ENCODE measurements at regions not wholly inside any gene's neighbourhood (a gene's known extent, or its start where the extent isn't known, plus 50 kb on each side); places are given as distances from the start of the nearest gene placed in this dataset.

- intact Hi-C loops (cut with DNase I; ENCODE audit: low total_unique reads): no loop called here
- in situ Hi-C loops (cut with MboI; ENCODE audit: low sequenced_read_pairs in 4 of 4): no loop called here
- H3K36me3 ChIP-seq: no peaks in the 10 kb centered on the region
- TF ChIP-seq POLR2A (IDR thresholded peaks at IDR 0.05) (no peak), CTCF (IDR thresholded peaks at IDR 0.05 in 4 of 5, conservative IDR thresholded peaks at IDR 0.05 in 1 of 5) (no peak)
- DNase-seq: no peak
- no peak overlapping the region for H3K4me3 ChIP-seq
- no peaks in the 10 kb centered on the region for H3K9me3 ChIP-seq
- no peaks in the 10 kb centered on the region for H3K4me1 ChIP-seq
- H3K27ac ChIP-seq: no peak overlapping the region
- ATAC-seq: no peak
- no peaks in the 10 kb centered on the region for H3K27me3 ChIP-seq
Measured at GRCh38 chr5:21603796-21604195, 1249.3 kb downstream of the CDH12 start.

- Histone ChIP-seq H3K27me3 (no peaks in the 10 kb centered on the region), H3K36me3 (no peaks in the 10 kb centered on the region), H3K4me1 (no peaks in the 10 kb centered on the region), H3K27ac (no peak overlapping the region), H3K4me3 (no peak overlapping the region), H3K9me3 (no peaks in the 10 kb centered on the region)
- ATAC-seq (no peak), DNase-seq (no peak)
- TF ChIP-seq CTCF (IDR thresholded peaks at IDR 0.05 in 4 of 5, conservative IDR thresholded peaks at IDR 0.05 in 1 of 5): no peak
- no peak for TF ChIP-seq POLR2A (IDR thresholded peaks at IDR 0.05)
- in situ Hi-C loops (cut with MboI; ENCODE audit: low sequenced_read_pairs in 4 of 4) (no loop called here), intact Hi-C loops (cut with DNase I; ENCODE audit: low total_unique reads) (no loop called here)
Measured at GRCh38 chr5:21594566-21594965, 1258.6 kb downstream of the CDH12 start.

DNA sequence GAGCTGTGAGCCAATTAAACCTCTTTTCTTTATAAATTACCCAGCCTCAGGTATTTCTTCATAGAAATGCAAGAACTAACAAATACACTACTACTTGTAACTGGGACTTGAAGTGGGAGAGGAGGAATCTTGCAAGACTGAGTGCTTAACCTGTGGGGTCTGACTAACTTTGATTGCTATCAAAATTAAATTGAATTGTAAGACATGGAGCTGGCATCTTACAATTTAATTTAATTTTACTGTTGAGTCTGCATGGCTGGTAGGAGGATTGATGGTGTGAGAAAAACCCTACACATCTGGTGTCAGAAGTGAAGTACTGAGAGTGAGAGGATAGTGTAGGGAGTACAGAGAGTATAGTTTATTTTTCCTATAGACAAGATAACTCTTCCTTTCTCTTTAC, 1259.9 kb downstream of the CDH12 start:
- ATAC-seq: no peak
- DNase-seq: no peak
- intact Hi-C loops (cut with DNase I; ENCODE audit: low total_unique reads) (no loop called here), in situ Hi-C loops (cut with MboI; ENCODE audit: low sequenced_read_pairs in 4 of 4) (no loop called here)
- TF ChIP-seq POLR2A (IDR thresholded peaks at IDR 0.05): no peak
- no peak for TF ChIP-seq CTCF (IDR thresholded peaks at IDR 0.05 in 4 of 5, conservative IDR thresholded peaks at IDR 0.05 in 1 of 5)
- Histone ChIP-seq H3K4me3 (no peak overlapping the region), H3K36me3 (no peaks in the 10 kb centered on the region), H3K9me3 (no peaks in the 10 kb centered on the region), H3K4me1 (no peaks in the 10 kb centered on the region), H3K27ac (no peak overlapping the region), H3K27me3 (no peaks in the 10 kb centered on the region)

DNA sequence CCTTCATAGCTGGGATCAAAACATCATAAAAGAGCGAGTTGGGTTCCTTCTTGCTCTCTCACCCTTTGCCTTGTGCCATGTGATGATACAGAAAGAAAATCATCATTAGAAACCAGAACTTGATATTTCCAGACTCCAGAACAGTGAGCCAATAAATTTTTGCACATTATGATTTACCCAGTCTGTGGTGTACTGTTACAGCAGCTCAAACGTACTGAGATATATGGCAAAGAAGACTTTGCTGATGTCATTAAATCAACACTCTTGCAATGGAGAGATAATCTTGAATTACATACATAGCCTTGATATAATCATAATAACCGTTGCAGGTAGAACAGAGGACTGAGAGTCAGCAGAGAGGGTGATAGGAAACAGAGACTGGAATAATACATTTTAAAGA, 1271.6 kb downstream of the CDH12 start:
- H3K4me3 ChIP-seq: no peak overlapping the region
- H3K27ac ChIP-seq: no peak overlapping the region
- no peaks in the 10 kb centered on the region for H3K27me3 ChIP-seq
- TF ChIP-seq POLR2A (IDR thresholded peaks at IDR 0.05): no peak
- no peak for TF ChIP-seq CTCF (IDR thresholded peaks at IDR 0.05 in 4 of 5, conservative IDR thresholded peaks at IDR 0.05 in 1 of 5)
- ATAC-seq (no peak), DNase-seq (no peak)
- intact Hi-C loops (cut with DNase I; ENCODE audit: low total_unique reads) (no loop called here), in situ Hi-C loops (cut with MboI; ENCODE audit: low sequenced_read_pairs in 4 of 4) (no loop called here)
- H3K9me3 ChIP-seq: no peaks in the 10 kb centered on the region
- peaks cover 0 to 6% of the 10 kb centered on the region in 2 donors for H3K36me3 ChIP-seq
- no peaks in the 10 kb centered on the region for H3K4me1 ChIP-seq

DNA sequence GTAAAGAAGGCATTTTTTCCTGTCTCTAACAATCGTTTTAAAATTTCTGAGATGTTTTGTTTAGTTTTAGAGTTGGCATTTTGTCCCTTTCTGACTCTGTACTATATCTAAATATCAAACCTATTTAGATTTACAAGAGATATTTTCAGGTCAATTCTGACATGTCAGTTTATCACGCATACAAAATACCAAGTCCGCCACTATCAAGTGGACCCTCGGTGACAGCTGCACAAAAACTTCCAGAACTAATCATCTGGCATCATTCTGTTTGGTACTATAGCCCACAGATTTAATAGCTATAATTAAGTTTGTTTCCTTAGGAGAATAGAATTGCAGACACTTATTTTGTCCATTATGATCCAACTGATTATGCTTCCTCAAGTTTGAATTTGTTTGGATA, 1278.2 kb downstream of the CDH12 start:
- TF ChIP-seq POLR2A (IDR thresholded peaks at IDR 0.05) (no peak), CTCF (IDR thresholded peaks at IDR 0.05 in 4 of 5, conservative IDR thresholded peaks at IDR 0.05 in 1 of 5) (no peak)
- Histone ChIP-seq H3K27me3 (no peaks in the 10 kb centered on the region), H3K4me1 (no peaks in the 10 kb centered on the region), H3K27ac (no peak overlapping the region), H3K4me3 (no peak overlapping the region), H3K9me3 (no peaks in the 10 kb centered on the region), H3K36me3 (no peaks in the 10 kb centered on the region)
- DNase-seq: no peak
- intact Hi-C loops (cut with DNase I; ENCODE audit: low total_unique reads) (no loop called here), in situ Hi-C loops (cut with MboI; ENCODE audit: low sequenced_read_pairs in 4 of 4) (no loop called here)
- ATAC-seq: no peak
